ENCODE measurements at regions not wholly inside any gene's neighbourhood (a gene's known extent, or its start where the extent isn't known, plus 50 kb on each side); places are given as distances from the start of the nearest gene placed in this dataset.

DNA sequence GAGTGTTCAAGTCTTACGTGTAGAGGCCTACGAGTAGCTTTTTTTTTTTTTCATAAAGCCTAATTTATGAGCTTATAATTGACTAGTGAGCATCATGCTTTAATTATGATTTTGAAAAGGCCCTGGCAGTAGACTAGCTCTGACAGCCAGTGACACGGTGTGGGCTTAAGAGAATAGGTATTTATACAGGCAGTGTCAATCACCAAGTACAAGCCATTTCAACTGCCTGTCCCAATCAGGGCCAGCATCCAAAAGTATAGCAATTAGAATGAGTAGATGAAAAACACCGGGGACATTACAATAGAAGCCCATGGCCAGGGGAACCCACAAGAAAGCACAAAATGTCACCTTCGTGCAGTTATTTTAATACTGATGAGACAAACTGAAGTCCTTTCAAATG, 552.8 kb downstream of the CAAP1 start:
- Histone ChIP-seq H2AFZ (ENCODE audit: low read depth) (no peak overlapping the region), H3K4me1 (ENCODE audit: control insufficient read depth in 1 of 2, insufficient read depth in 2 of 2, low read depth in 1 of 2, low read length in 1 of 2) (no peaks in the 10 kb centered on the region), H3K79me2 (ENCODE audit: insufficient read depth) (no peaks in the 10 kb centered on the region), H3K27ac (ENCODE audit: low read depth in 2 of 2, low read length in 1 of 2) (no peak overlapping the region), H3K4me2 (no peak overlapping the region), H3K4me3 (ENCODE audit: low read depth in 2 of 2, low read length in 1 of 2) (no peak overlapping the region), H3K9ac (no peak overlapping the region), H4K20me1 (ENCODE audit: insufficient read depth) (no peaks in the 10 kb centered on the region), H3K9me3 (no peaks in the 10 kb centered on the region), H3K9me2 (no peaks in the 10 kb centered on the region; the same call in 1 of the 2 replicates), H3K36me3 (replicated peaks in 1 of 2; ENCODE audit: control insufficient read depth in 1 of 2, insufficient read depth in 2 of 2, low read length in 1 of 2) (no peaks in the 10 kb centered on the region), H3K27me3 (ENCODE audit: insufficient read depth) (no peaks in the 10 kb centered on the region), H3F3A (replicated peaks; ENCODE audit: insufficient read depth) (no peaks in the 10 kb centered on the region)
- 59% methylated on average over 5 of the region's 5 CpGs for WGBS (ENCODE audit: low lambda C conversion rate)
- POLR2A ChIA-PET, result no interaction called here
- TF ChIP-seq, protein P1, sequence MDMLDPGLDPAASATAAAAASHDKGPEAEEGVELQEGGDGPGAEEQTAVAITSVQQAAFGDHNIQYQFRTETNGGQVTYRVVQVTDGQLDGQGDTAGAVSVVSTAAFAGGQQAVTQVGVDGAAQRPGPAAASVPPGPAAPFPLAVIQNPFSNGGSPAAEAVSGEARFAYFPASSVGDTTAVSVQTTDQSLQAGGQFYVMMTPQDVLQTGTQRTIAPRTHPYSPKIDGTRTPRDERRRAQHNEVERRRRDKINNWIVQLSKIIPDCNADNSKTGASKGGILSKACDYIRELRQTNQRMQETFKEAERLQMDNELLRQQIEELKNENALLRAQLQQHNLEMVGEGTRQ (IDR thresholded peaks at IDR 0.05; ENCODE audit: borderline replicate concordance, low read depth, low read length), result no peak
- TF ChIP-seq RAD21 (IDR thresholded peaks at IDR 0.05; ENCODE audit: low read length) (no peak), POLR2AphosphoS5 (IDR thresholded peaks at IDR 0.05; ENCODE audit: low read depth, low read length) (no peak), FOXJ3 (CRISPR knock-in tag; IDR thresholded peaks at IDR 0.05) (no peak), JUND (IDR thresholded peaks at IDR 0.05) (no peak)
- DNase-seq, result no peak
- CTCF ChIA-PET, result interaction anchor here (0.7 to 3.3 kb wide), 2 partner anchors 13 to 24 kb away, joined by 3 to 14 read pairs; no protein-coding TSS in a partner anchor

DNA sequence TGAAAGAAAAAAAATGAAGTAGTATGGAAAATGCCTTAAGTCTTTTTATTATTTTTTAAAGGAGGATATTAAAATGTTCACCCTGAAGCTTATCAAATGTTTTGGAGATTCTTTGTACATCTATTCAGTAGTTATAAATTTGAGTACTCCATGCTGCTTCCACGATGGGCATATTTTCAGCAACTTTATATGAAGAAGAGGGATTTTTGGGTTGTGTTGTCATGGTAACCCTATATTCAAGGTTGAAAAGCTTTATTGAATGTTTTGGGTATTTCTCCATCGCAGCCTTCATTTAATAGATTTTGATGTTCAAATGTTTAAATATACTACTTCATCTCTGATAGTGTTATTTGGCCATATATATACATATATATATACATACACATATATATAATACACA, 557.5 kb downstream of the CAAP1 start:
- no peak for DNase-seq
- no peak overlapping the region for H2AFZ ChIP-seq (ENCODE audit: low read depth)
- no peak for TF ChIP-seq MXI1 (IDR thresholded peaks at IDR 0.05; ENCODE audit: low read depth, low read length)
- TF ChIP-seq, protein P1 (IDR thresholded peaks at IDR 0.05; ENCODE audit: borderline replicate concordance, low read depth, low read length), result no peak
- TF ChIP-seq SMC3 (IDR thresholded peaks at IDR 0.05; ENCODE audit: low read depth, low read length), result no peak
- TF ChIP-seq FOXJ3 (CRISPR knock-in tag; IDR thresholded peaks at IDR 0.05), result no peak
- no peak for TF ChIP-seq NFIC (IDR thresholded peaks at IDR 0.05; ENCODE audit: borderline replicate concordance)
- TF ChIP-seq, protein P2, sequence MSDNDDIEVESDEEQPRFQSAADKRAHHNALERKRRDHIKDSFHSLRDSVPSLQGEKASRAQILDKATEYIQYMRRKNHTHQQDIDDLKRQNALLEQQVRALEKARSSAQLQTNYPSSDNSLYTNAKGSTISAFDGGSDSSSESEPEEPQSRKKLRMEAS (IDR thresholded peaks at IDR 0.05; ENCODE audit: low read depth), result no peak
- no peak for TF ChIP-seq ELF1 (IDR thresholded peaks at IDR 0.05)
- TF ChIP-seq CHD2 (IDR thresholded peaks at IDR 0.05; ENCODE audit: low read length, partially characterized antibody), result no peak
- no peak for TF ChIP-seq EP300 (IDR thresholded peaks at IDR 0.05; ENCODE audit: borderline replicate concordance in 1 of 2, low read depth in 1 of 2, low read length in 1 of 2)
- TF ChIP-seq YY1 (IDR thresholded peaks at IDR 0.05; ENCODE audit: low read depth), result no peak
- TF ChIP-seq, protein P3, sequence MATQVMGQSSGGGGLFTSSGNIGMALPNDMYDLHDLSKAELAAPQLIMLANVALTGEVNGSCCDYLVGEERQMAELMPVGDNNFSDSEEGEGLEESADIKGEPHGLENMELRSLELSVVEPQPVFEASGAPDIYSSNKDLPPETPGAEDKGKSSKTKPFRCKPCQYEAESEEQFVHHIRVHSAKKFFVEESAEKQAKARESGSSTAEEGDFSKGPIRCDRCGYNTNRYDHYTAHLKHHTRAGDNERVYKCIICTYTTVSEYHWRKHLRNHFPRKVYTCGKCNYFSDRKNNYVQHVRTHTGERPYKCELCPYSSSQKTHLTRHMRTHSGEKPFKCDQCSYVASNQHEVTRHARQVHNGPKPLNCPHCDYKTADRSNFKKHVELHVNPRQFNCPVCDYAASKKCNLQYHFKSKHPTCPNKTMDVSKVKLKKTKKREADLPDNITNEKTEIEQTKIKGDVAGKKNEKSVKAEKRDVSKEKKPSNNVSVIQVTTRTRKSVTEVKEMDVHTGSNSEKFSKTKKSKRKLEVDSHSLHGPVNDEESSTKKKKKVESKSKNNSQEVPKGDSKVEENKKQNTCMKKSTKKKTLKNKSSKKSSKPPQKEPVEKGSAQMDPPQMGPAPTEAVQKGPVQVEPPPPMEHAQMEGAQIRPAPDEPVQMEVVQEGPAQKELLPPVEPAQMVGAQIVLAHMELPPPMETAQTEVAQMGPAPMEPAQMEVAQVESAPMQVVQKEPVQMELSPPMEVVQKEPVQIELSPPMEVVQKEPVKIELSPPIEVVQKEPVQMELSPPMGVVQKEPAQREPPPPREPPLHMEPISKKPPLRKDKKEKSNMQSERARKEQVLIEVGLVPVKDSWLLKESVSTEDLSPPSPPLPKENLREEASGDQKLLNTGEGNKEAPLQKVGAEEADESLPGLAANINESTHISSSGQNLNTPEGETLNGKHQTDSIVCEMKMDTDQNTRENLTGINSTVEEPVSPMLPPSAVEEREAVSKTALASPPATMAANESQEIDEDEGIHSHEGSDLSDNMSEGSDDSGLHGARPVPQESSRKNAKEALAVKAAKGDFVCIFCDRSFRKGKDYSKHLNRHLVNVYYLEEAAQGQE (IDR thresholded peaks at IDR 0.05; ENCODE audit: low read depth, low read length), result no peak
- TF ChIP-seq, protein P4, sequence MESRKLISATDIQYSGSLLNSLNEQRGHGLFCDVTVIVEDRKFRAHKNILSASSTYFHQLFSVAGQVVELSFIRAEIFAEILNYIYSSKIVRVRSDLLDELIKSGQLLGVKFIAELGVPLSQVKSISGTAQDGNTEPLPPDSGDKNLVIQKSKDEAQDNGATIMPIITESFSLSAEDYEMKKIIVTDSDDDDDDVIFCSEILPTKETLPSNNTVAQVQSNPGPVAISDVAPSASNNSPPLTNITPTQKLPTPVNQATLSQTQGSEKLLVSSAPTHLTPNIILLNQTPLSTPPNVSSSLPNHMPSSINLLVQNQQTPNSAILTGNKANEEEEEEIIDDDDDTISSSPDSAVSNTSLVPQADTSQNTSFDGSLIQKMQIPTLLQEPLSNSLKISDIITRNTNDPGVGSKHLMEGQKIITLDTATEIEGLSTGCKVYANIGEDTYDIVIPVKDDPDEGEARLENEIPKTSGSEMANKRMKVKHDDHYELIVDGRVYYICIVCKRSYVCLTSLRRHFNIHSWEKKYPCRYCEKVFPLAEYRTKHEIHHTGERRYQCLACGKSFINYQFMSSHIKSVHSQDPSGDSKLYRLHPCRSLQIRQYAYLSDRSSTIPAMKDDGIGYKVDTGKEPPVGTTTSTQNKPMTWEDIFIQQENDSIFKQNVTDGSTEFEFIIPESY (IDR thresholded peaks at IDR 0.05; ENCODE audit: borderline replicate concordance, low read depth), result no peak
- no peak for TF ChIP-seq RAD21 (IDR thresholded peaks at IDR 0.05; ENCODE audit: low read length)
- TF ChIP-seq NRF1 (IDR thresholded peaks at IDR 0.05; ENCODE audit: low read depth, low read length), result no peak
- TF ChIP-seq, protein P5, sequence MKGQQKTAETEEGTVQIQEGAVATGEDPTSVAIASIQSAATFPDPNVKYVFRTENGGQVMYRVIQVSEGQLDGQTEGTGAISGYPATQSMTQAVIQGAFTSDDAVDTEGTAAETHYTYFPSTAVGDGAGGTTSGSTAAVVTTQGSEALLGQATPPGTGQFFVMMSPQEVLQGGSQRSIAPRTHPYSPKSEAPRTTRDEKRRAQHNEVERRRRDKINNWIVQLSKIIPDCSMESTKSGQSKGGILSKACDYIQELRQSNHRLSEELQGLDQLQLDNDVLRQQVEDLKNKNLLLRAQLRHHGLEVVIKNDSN (IDR thresholded peaks at IDR 0.05; ENCODE audit: borderline replicate concordance, low read depth), result no peak
- no peak overlapping the region for H3K27ac ChIP-seq (ENCODE audit: low read depth in 2 of 2, low read length in 1 of 2)
- H3K4me2 ChIP-seq, result no peak overlapping the region
- WGBS (ENCODE audit: low lambda C conversion rate), result 51% methylated on average over 2 of the region's 2 CpGs
- ChIA-PET CTCF (no interaction called here), POLR2A (no interaction called here)
- H4K20me1 ChIP-seq (ENCODE audit: insufficient read depth), result no peaks in the 10 kb centered on the region
- no peaks in the 10 kb centered on the region for H3K9me3 ChIP-seq
- H3F3A ChIP-seq (replicated peaks; ENCODE audit: insufficient read depth), result no peaks in the 10 kb centered on the region
- H3K9ac ChIP-seq, result no peak overlapping the region
- H3K36me3 ChIP-seq (replicated peaks in 1 of 2; ENCODE audit: control insufficient read depth in 1 of 2, insufficient read depth in 2 of 2, low read length in 1 of 2), result no peaks in the 10 kb centered on the region
- no peak overlapping the region for H3K4me3 ChIP-seq (ENCODE audit: low read depth in 2 of 2, low read length in 1 of 2)
- H3K79me2 ChIP-seq (ENCODE audit: insufficient read depth), result no peaks in the 10 kb centered on the region
- no peaks in the 10 kb centered on the region for H3K4me1 ChIP-seq (ENCODE audit: control insufficient read depth in 1 of 2, insufficient read depth in 2 of 2, low read depth in 1 of 2, low read length in 1 of 2)
- H3K27me3 ChIP-seq (ENCODE audit: insufficient read depth), result no peaks in the 10 kb centered on the region
- H3K9me2 ChIP-seq, result no peaks in the 10 kb centered on the region; the same call in 1 of the 2 replicates

Measured in SK-N-SH (cell line).